Stimulated activated CD4-positive, alpha-beta T cell treated with anti-CD3 and anti-CD28 coated beads, TNF-alpha, amount 100 ng/mL, for 24 hours (primary cell): ENCODE measurements at regions not wholly inside any gene's neighbourhood (a gene's known extent, or its start where the extent isn't known, plus 50 kb on each side); places are given as distances from the start of the nearest gene placed in this dataset.
"Not testable (repeated sequence)": the region's sequence is repeated elsewhere in the genome, so short reads cannot be mapped to it uniquely, and the experiment has no call there.

ENCODE experiments used
- DNase-seq, 3 experiments: peaks; one replicate each; pipeline ENCODE4 v3.0.0-alpha.2; 2020; ENCODE audit warnings: low read depth in 3 of 3

DNA sequence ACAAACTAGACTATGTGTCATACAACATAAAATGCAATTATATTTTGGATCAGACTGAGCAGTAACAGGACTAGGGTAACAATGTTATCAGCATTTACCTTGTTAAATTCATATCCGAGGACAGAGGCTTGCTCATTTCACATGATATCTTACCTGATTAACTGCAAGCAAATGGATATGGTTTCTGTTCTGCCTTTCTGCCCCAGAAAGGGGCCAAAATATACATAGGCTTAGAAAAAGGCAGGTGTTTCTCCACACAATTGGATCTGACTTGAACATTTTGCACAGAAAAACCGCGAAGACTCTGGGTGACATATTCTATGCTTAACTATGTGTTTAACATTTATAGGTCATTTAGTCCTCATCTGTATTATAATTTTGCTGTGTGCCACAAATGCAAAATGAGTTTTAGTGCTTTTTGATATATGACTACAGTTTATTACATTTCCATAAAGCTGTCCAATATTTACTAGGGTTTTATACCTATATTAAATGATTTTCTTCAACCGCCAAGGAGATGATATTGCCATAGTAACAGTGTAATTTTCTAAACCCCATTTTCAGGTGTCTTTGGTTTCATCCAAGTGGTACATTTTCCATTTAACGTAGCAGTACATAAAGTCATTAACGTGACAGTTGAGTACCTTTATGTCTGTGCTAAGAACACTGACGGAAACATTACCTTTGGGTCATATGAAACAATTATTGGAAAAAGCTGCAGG is 249.3 kb upstream of the KRR1 start:
- DNase-seq = no peak

DNA sequence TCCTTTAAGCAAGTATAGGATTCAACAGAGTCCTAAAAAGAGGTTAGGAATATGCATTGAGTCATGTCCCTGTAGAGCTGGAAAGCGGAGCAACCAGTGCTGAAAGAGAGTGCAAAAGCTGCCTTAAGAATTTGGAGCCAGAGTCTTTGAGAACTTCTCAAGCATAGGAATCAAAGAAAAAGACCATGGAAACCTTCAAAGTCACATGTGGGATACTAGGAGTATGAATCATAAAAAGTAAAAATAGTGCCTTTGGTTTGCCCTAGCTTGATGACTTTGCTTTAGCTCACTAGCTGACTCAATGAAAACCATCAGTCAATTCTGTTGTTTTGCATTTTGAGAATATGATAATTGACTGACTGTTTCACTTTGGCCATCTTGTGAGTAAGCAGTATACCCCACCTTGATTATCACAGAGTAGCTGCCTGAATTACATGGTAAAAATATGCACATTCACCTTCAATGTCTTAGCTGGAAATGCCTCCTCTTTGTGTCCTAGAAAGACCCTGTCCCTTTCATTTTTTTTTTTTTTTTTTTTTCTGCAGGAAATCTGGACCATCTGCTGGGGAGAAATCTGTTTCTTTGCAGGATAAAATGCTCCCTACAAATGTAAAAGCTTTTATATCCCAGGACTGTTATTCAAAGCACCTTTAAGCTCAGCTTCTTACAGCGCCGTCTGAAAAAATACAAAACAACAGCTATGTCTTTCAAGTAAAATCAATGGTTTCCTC is 248.6 kb upstream of the KRR1 start:
- DNase-seq = no peak

DNA sequence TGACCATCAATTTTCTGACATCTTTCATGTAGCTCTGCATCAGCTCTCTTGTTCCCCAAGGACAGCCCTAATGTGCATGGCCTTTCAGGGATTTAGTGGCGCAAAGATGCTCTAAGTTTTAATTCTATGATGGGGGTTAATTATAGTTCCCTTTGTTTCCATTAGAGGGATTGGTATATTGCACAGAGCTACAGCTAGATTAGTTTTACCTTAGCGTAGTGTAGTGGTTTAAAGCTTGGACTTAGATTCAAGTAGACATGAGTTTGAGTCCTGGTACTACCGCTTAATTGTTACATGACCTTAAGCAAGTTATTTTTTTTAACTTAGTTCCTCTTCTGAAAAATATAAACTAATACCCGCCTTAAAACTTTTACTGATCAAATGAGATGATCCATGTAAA is 247.8 kb upstream of the KRR1 start:
- no peak for DNase-seq

DNA sequence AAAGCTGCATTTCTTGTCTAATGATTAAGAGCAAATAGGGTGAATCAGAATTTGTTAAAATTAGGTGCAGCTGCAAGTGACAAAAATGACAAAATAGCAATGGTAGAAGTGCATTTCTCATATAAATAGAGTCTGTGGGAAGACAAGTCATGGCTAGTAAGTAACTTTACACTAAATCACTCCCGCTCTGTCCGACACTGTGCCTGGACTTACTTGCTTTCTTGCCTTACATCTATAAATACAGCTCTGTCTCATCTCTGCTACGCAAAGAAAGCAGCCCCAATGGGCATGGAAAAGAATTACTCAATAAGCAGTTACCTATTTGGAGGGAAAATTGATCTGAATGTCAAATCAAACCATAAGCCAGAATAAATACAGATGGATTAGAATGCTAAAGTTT is 245.4 kb upstream of the KRR1 start:
- no peak for DNase-seq

DNA sequence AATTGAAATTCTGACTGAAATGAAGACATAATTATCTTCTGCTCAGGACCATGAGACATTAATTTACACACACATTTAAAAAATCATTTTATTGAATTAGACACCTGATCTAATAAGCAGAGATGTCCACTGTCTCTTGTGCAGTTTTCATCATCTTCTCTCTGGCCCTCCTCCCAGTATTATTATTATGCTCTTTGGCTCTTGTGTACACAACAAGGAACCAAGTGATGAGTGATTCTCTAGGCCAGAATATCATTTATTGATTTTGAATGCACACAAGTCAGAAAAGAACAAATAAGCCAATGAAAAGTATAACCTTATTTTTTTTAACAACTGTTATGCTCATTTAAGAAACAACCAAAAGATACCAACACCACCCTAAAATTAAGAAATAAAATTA is 244.7 kb upstream of the KRR1 start:
- no peak for DNase-seq

DNA sequence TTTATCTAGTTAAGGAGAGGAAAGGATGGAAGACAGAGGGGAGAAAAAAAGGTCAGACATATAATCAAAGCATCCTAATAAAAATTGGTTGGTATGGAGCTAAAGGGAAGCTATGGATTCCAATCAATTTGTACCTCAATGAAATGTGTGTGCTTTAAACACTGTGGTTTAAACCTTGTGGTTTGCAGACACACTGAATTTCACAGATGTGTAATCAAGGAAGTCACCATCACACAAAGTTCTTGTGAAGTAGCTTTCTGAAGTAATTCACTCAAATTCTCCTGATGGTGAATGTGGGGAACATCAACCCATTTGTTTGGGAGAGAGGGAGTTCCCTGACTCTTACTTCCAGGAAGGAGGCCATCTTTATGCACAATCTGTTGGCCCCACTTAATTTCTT is 243.3 kb upstream of the KRR1 start:
- no peak for DNase-seq

DNA sequence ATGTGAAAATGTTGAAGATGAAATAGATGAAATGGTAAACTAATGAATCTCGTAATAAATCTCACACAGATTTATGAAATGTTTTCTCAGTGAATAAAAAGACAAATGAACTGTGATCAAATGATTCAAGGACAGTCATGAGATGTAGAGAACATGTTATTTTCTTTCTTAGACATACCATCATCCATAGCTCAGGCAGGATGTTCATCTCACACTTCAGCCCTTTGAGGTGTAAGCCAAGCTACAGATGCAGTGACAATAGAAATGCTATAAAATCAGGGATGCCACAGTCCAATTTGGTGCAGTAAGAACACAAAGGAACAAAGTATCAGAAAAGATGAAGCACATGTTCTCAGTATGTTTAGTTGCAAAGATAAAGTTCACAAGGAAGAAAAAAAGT is 242.7 kb upstream of the KRR1 start:
- DNase-seq = no peak

DNA sequence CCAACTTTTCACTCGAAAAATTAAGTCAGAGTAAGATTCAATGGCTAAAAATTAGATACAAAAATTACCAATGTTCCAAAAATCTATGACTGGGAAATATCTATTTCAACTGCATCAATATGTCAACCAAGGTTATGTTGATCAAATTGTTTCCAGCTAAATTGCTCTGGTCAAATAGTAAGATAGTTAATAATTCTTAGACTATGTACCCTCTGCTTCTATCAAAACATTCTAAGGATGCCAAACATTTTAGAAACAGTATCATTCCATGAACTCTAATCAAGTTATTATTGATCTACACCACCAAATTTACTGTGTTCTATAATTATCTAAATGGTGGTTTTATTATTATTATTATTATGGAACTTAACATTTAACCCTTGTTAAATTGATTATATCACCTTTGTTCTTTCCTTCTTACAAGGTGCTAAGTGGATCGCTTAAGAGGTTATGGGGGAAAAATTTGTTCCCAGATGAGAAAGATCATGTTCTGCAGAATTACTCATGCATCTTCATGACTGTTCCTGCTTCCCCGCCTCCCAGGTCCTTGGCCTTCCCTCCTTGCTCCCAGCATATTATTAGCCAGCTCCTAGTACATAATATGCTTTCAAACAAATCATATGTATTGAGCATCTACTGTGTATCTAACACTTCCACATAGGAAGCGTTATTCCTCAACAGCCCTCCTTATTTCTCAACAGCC is 240.5 kb upstream of the KRR1 start:
- DNase-seq = no peak

DNA sequence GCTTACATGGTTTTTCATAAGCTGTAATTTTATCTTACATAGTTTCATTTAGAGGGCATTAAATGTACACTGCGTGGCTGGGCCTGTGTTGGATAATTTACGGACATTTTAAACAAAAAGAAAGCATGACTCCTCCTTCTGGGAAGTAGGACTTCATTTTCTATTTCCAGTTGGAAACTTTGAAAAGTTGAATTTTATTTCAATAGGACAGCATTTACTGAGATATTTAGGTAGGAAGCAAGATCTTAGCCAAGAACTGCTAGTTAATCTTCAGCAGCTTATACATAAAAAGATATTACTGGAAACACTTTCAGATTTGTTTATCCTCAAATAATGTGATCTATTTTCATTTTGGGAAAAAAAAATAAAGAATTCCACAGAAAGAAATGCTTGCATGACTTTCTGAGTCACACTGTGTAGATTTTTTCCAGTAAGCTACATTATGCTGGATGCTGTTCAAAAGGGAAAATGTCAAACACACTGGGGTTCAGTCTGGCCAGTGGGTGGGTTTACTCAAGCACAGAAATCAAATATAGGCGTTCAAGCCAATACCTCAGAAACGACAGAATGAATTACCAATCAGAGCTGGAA is 239.4 kb upstream of the KRR1 start:
- DNase-seq = no peak

DNA sequence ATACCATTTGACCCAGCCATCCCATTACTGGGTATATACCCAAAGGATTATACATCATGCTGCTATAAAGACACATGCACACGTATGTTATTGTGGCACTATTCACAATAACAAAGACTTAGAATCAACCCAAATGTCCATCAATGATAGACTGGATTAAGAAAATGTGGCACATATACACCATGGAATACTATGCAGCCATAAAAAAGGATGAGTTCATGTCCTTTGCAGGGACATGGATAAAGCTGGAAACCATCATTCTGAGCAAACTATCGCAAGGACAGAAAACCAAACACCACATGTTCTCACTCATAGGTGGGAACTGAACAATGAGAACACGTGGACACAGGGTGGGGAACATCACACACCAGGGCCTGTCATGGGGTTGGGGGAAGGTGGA is 237.6 kb upstream of the KRR1 start:
- not testable (repeated sequence) for DNase-seq

DNA sequence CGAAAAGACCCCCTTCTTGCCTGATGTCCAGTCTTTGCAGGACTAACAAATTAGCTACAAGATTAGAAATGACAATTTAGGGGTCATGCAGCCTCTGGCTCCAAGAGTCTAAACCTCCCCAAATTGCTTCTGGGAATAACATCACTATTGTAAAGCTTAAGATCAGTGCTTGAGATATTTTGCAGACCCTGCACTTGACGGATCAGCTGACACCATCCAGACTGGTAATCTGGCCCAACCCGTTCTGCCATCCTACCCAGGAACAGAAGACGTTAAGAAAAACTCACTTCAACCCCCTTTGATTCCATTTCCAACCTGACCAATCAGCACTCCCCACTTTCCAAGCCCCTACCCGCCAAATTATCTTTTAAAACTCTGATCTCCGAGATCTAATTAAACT is 236.7 kb upstream of the KRR1 start:
- DNase-seq = no peak

DNA sequence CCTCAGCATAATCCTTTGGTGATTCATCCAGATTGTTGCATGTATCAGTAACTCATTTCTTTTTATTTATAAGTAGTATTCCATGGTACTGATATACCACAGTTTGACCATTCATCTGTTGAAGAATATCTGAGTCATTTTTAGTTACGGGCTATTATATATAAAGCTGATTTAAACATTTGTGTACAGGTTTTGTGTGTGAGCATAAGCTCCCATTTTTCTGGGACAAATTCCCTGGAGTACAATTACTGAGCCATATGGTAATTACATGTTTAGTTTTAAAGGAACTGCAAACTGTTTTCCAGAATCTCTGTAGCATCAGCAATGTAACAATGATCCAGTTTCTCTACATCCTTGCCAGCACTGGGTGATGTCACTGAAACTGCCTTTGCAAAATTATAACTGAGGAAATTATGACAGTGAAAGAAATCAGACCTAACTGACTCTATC is 236.2 kb upstream of the KRR1 start:
- DNase-seq = no peak

DNA sequence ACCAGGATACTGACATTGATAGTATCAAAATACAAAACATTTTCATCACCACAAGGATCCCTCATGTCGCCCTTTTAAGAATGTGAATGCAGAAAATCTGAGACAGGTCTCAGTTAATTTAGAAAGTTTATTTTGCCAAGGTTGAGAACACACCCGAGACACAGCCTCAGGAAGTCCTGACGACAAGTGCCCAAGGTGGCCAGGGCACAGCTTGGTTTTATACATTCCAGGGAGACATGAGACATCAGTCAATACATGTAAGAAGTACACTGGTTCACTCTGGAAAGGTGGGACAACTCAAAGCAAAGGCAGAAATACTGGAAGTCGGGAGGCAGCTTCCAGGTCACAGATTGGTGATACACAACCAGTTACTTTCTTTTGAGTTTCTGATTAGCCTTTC is 235.2 kb upstream of the KRR1 start:
- DNase-seq = no peak

DNA sequence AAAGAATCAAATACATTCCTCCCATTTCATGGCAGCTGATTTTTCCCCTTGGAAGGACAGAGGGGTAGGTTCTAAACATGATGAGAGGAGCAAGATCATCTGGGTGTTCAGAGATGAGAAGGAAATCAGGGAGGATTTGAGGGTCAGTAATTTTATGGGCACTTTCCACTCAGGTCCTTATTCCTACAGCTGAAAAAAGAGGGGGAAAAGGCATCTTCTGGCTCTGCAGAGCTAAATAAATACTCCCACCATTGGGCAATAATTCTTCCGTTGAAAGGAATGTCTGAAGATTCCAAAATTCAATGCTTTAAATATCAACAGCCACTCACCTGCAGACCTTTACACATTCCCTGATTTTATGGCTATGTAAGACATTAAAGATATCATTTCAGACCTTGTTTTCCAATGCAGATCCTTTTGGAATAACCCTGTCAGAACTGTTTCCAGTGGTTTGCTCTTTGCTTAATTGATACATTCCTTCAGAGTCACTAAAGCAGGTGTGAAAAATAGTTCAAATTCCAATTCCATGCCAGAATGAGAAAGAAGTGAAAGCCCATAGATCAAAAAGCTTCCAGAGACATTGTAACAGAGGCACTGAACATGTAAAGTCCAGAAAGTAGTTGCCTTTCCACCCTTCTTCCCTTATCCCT is 233.3 kb upstream of the KRR1 start:
- DNase-seq = no peak

DNA sequence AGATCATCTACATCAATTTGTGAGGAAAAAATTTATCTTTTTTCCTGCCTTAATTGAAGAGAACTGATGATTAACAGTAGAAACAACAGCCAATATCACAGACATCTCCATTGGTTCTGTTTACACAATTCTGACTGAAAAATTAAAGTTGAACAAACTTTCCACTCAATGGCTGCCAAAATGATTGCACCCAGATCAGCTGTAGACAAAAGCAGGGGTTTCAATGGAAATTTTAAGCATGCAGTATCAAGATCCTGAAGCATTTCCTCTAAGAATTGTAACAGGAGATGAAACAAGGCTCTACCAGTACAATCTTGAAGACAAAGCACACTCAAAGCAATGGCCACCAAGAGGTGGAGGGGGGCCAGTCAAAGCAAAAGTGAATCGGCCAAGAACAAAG is 231.6 kb upstream of the KRR1 start:
- no peak for DNase-seq

DNA sequence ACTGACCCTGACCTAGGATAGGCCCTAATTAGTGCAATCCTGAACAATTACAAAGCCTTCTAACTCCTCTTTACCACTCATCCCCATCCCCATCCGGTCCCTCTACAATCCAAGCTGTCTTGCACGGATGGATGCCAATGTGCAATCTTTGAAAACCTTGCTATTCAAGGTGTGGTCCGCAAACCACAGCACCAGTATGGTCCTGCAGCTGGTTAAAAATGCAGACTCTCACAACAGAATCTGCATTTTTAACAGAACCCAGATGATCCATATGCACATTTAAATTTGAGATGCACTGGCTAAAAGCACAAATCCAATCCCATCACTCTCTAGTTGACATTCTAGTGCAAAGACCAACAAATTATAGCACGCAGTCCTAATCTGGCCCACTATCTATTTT is 230.6 kb upstream of the KRR1 start:
- no peak for DNase-seq

DNA sequence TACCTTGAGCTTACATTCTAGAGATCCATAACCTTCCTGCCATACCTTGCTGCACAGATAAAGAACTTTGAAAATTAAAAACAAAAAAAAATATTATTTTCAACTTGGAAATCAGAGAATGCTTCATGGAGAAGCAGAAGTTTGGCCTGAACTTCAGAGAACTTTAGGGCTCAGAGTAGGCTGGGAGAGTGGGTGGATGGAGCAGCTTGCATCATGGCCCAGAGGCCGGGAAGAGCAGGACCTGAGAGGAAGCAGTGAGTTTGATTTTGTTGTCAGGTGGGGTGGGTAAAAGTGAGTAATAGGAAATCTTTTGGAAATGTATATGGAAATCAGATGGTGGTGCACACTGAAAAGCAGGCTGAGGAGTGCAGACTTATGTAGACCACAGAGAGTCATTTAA is 228.5 kb upstream of the KRR1 start:
- no peak for DNase-seq

DNA sequence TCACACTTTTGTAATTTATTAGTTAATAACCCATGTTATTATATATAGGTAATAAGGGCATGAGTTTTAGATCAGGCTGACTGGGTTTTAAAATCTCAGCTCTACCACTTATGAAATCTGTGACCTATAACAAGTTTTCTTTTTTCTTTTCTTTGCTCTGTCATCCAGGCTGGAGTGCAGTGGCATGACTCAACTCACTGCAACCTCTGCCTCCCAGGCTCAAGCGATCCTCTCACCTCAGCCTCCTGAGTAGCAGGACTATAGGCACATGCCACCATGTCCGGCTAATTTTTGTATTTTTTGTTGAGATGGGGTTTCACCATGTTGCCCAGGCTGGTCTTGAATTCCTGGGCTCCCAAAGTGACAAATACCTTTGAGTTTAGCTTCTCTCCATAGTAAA is 227.7 kb upstream of the KRR1 start:
- not testable (repeated sequence) for DNase-seq

DNA sequence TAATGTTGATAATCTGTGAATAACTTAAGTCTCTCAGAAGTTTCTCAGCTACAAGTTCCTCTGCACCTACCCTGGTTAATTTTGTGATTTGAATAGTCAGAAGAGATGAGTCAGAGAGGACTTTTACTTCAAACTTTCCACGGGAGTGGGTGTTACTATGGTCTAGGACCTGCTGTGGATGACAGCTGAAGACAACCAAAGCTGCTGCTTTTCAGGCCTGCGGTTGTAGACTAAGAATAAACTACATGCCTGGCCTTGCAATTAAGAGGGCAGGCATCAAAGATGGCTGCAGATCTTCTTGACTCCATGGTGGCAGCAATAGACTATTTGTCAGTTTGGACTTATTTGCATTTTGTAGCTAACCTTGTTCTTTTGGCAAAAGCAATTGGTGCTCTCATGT is 227.1 kb upstream of the KRR1 start:
- DNase-seq = peak; percentile 3 to 36 (median 32)

DNA sequence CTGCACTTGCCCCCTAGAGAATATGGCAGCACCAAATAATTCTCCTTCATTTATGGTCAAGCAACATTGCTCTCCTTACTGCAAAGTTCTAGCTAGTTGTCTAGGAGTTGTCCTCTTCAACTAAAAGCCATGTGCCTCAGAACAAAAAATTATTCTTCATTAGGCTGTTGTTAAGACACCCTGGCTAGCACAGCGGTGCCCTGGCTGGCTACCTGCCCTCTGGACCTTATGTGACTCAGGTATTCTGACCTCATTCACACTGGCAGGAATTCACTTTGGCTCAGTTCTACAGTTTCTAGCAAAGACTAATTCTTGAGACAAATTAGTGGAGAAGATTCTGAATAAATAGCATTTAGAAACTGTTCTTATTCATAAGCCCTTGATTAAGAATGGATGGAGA is 224.4 kb upstream of the KRR1 start:
- DNase-seq = no peak

DNA sequence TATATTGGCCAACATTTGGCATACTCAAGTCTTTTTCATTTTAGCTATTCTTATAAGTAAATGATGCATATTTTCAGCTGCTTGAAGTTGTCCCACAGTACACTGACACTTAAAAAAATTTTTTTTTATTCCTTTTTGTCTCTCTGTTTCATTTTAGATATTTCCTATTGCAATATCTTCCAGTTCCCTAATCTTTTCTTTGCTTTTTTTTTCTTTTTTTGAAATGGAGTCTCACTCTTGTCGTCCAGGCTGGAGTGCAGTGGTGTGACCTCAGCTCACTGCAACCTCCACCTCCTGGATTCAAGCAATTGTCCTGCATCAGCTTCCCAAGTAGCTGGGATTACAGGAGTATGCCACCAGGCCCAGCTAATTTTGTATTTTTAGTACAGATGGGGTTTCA is 217.4 kb upstream of the KRR1 start:
- DNase-seq = no peak

DNA sequence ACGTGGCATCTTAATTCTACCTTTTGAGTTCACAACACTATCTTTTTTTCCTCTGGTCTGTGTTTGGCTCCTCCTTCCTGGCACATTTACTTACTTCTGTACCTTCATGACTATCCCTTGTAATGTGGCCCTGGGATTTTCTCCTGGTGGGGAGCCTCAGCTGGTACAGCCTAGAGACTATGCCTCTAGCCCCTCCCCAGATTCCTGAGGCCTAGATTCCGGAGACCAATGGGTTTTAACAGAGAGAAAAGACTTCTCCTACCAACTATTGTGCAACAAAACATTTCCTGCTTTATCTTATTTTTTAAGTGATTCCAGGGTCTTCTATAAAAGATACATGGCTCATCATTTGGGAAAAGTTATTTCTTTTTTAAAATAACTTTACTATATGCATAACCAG is 216.2 kb upstream of the KRR1 start:
- DNase-seq = no peak
